Neural cell (in vitro differentiated cells): ENCODE measurements at regions not wholly inside any gene's neighbourhood (a gene's known extent, or its start where the extent isn't known, plus 50 kb on each side); places are given as distances from the start of the nearest gene placed in this dataset.

Source experiments
- H2AFZ ChIP-seq: fragments of 200-600, 300-800 bp; sonication (generic), shearing (Covaris generic); 2 replicates; pipeline ENCODE4 v1.6.0; 2014; ENCODE audit warnings: low read depth, mild to moderate bottlenecking, antibody characterized with exemption, low read length, moderate library complexity
- H3F3A ChIP-seq: fragments of 200-600 bp; shearing (Covaris generic); 2 replicates; pipeline ENCODE4 v1.6.1; 2016; ENCODE audit warnings: mild to moderate bottlenecking, moderate library complexity, mixed read lengths, antibody characterized with exemption, low read length; ENCODE audit not compliant: insufficient read depth, poor library complexity, severe bottlenecking
- H3K27ac ChIP-seq: fragments of 200-600, 300-800 bp; sonication (generic), shearing (Covaris generic); 2 replicates; pipeline ENCODE4 v1.5.1; 2014; ENCODE audit warnings: mild to moderate bottlenecking, low read length, moderate library complexity
- H3K27me3 ChIP-seq: fragments of 300-800, 200-600 bp; sonication (generic), shearing (Covaris generic); 2 replicates; pipeline ENCODE4 v1.6.0; 2014; ENCODE audit warnings: mild to moderate bottlenecking, low read depth, low read length, moderate library complexity; ENCODE audit not compliant: insufficient read depth
- H3K36me3 ChIP-seq: fragments of 300-800, 200-600 bp; sonication (generic), shearing (Covaris generic); 2 replicates; pipeline ENCODE4 v1.5.1; 2014; ENCODE audit warnings: mild to moderate bottlenecking, antibody characterized with exemption, low read length, moderate library complexity; ENCODE audit not compliant: insufficient read depth
- H3K4me2 ChIP-seq: fragments of 300-800, 200-600 bp; sonication (generic), shearing (Covaris generic); 2 replicates; pipeline ENCODE4 v1.6.0; 2014; ENCODE audit warnings: mild to moderate bottlenecking, low read length
- H3K4me3 ChIP-seq: fragments of 300-800, 200-600 bp; sonication (generic), shearing (Covaris generic); 2 replicates; pipeline ENCODE4 v1.5.1; 2014; ENCODE audit warnings: mild to moderate bottlenecking, low read length, moderate library complexity
- H3K79me2 ChIP-seq: fragments of 200-600 bp; shearing (Covaris generic); replicated peaks from 2 replicates; pipeline ENCODE4 v1.6.0; 2014; ENCODE audit warnings: mild to moderate bottlenecking, low read length, moderate library complexity; ENCODE audit not compliant: insufficient read depth
- H3K9ac ChIP-seq: fragments of 300-800, 200-600 bp; sonication (generic), shearing (Covaris generic); 2 replicates; pipeline ENCODE4 v1.6.1; 2016; ENCODE audit warnings: mild to moderate bottlenecking, low read length, mixed read lengths
- H3K9me2 ChIP-seq: fragments of 200-600 bp; shearing (Covaris generic); 2 replicates; pipeline ENCODE4 v1.6.1; 2016; ENCODE audit warnings: mild to moderate bottlenecking, low read length, mixed read lengths; ENCODE audit not compliant: insufficient read depth
- H3K9me3 ChIP-seq: fragments of 200-600, 300-800 bp; sonication (generic), shearing (Covaris generic); 2 replicates; pipeline ENCODE4 v1.6.1; 2016; ENCODE audit warnings: mild to moderate bottlenecking, mixed run types, low read length, moderate library complexity, mixed read lengths
- H4K20me1 ChIP-seq: fragments of 200-600 bp; shearing (Covaris generic); 2 replicates; pipeline ENCODE4 v1.6.1; 2016; ENCODE audit warnings: mild to moderate bottlenecking, mixed run types; ENCODE audit not compliant: insufficient read depth
- EP300 ChIP-seq: fragments of 450-650 bp; conservative IDR thresholded peaks from 2 replicates; pipeline ENCODE4 v1.6.1; 2014; ENCODE audit warnings: antibody characterized with exemption, mild to moderate bottlenecking, moderate library complexity; ENCODE audit not compliant: poor library complexity, severe bottlenecking
- EZH2 ChIP-seq: fragments of 200-600, 300-800 bp; shearing (Covaris generic), sonication (generic); IDR thresholded peaks from 2 replicates; pipeline ENCODE4 v1.6.1; 2014; ENCODE audit warnings: antibody characterized with exemption, low read length, borderline replicate concordance, mild to moderate bottlenecking; ENCODE audit not compliant: insufficient read depth, poor library complexity, severe bottlenecking
- MXI1 ChIP-seq: fragments of 450-650 bp; conservative IDR thresholded peaks from 2 replicates; pipeline ENCODE4 v1.6.1; 2014; ENCODE audit warnings: antibody characterized with exemption, mild to moderate bottlenecking; ENCODE audit not compliant: poor library complexity, severe bottlenecking
- POLR2AphosphoS5 ChIP-seq: IDR thresholded peaks from 2 replicates; pipeline ENCODE4 v1.6.1; 2012
- RAD21 ChIP-seq: fragments of 450-650 bp; conservative IDR thresholded peaks from 2 replicates; pipeline ENCODE4 v1.6.1; 2014; ENCODE audit warnings: antibody characterized with exemption, mild to moderate bottlenecking, moderate library complexity
- SMC3 ChIP-seq: fragments of 450-650 bp; conservative IDR thresholded peaks from 2 replicates; pipeline ENCODE4 v1.6.1; 2014; ENCODE audit warnings: antibody characterized with exemption, mild to moderate bottlenecking, moderate library complexity; ENCODE audit not compliant: poor library complexity
- TAF1 ChIP-seq: IDR thresholded peaks from 2 replicates; pipeline ENCODE4 v1.6.1; 2012; ENCODE audit warnings: low read depth
- TF ChIP-seq, protein P1 (sequence below): IDR thresholded peaks from 2 replicates; pipeline ENCODE4 v1.6.1; 2012; ENCODE audit warnings: borderline replicate concordance
- TF ChIP-seq, protein P2 (sequence below): fragments of 450-650 bp; IDR thresholded peaks from 2 replicates; pipeline ENCODE4 v1.5.1; 2014; ENCODE audit warnings: antibody characterized with exemption, mild to moderate bottlenecking, moderate library complexity; ENCODE audit not compliant: poor library complexity, severe bottlenecking

DNA sequence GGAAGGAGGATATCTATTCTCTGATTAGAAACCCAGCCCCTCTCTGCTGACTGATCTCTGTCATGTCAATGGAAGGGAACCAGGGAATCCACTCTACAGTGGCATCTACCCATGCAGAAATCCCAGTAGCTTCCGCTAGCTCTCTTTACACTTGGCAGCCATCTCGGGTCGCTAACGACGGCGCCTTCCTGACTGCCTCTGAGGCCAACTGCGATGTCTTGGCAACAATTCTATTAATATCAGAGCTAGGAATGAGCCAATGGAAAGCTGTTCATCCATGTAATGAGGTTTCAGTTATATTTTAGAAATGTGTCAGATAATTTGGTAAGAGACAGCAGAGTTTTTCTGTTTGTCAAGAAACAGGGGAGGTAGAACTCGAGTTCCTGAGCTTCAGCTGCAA is 67.6 kb upstream of the ATP10B start:
- no peak overlapping the region for H2AFZ ChIP-seq
- H3K9ac ChIP-seq: no peak overlapping the region
- H3K4me3 ChIP-seq: no peak overlapping the region
- H3K27me3 ChIP-seq: no peaks in the 10 kb centered on the region
- no peaks in the 10 kb centered on the region for H3K36me3 ChIP-seq
- H3K4me2 ChIP-seq: no peak overlapping the region
- no peaks in the 10 kb centered on the region for H3K9me2 ChIP-seq
- TF ChIP-seq MXI1 (no peak), EZH2 (no peak), POLR2AphosphoS5 (no peak), SMC3 (no peak), RAD21 (no peak), EP300 (no peak), TAF1 (no peak)
- TF ChIP-seq, protein P1, sequence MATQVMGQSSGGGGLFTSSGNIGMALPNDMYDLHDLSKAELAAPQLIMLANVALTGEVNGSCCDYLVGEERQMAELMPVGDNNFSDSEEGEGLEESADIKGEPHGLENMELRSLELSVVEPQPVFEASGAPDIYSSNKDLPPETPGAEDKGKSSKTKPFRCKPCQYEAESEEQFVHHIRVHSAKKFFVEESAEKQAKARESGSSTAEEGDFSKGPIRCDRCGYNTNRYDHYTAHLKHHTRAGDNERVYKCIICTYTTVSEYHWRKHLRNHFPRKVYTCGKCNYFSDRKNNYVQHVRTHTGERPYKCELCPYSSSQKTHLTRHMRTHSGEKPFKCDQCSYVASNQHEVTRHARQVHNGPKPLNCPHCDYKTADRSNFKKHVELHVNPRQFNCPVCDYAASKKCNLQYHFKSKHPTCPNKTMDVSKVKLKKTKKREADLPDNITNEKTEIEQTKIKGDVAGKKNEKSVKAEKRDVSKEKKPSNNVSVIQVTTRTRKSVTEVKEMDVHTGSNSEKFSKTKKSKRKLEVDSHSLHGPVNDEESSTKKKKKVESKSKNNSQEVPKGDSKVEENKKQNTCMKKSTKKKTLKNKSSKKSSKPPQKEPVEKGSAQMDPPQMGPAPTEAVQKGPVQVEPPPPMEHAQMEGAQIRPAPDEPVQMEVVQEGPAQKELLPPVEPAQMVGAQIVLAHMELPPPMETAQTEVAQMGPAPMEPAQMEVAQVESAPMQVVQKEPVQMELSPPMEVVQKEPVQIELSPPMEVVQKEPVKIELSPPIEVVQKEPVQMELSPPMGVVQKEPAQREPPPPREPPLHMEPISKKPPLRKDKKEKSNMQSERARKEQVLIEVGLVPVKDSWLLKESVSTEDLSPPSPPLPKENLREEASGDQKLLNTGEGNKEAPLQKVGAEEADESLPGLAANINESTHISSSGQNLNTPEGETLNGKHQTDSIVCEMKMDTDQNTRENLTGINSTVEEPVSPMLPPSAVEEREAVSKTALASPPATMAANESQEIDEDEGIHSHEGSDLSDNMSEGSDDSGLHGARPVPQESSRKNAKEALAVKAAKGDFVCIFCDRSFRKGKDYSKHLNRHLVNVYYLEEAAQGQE: no peak
- TF ChIP-seq, protein P2, sequence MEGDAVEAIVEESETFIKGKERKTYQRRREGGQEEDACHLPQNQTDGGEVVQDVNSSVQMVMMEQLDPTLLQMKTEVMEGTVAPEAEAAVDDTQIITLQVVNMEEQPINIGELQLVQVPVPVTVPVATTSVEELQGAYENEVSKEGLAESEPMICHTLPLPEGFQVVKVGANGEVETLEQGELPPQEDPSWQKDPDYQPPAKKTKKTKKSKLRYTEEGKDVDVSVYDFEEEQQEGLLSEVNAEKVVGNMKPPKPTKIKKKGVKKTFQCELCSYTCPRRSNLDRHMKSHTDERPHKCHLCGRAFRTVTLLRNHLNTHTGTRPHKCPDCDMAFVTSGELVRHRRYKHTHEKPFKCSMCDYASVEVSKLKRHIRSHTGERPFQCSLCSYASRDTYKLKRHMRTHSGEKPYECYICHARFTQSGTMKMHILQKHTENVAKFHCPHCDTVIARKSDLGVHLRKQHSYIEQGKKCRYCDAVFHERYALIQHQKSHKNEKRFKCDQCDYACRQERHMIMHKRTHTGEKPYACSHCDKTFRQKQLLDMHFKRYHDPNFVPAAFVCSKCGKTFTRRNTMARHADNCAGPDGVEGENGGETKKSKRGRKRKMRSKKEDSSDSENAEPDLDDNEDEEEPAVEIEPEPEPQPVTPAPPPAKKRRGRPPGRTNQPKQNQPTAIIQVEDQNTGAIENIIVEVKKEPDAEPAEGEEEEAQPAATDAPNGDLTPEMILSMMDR: no peak
- H3K9me3 ChIP-seq: no peaks in the 10 kb centered on the region
- H3F3A ChIP-seq: no peaks in the 10 kb centered on the region
- no peaks in the 10 kb centered on the region for H3K79me2 ChIP-seq
- H4K20me1 ChIP-seq: no peaks in the 10 kb centered on the region
- H3K27ac ChIP-seq: peak overlapping the region; percentile 52

DNA sequence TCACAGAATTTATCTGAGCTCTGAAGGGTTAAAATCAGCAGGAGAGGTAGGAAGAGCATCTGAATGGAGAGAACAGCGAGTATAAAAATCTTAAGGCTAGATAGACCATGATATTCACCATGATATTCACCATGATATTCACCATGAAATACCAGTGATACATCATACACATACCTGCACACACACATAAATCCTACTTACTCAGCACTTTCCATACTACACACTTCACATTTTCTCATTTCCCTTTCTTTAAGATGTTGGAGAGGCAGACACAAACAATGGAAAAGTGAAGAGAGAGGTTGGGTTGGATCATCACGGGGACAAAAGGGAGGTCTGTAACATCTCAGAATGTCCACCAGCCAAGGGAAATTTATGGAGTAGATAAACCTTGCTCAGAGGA is 66.4 kb upstream of the ATP10B start:
- Histone ChIP-seq H3K27ac (no peak overlapping the region), H3F3A (no peaks in the 10 kb centered on the region), H3K36me3 (no peaks in the 10 kb centered on the region), H3K9me2 (no peaks in the 10 kb centered on the region), H2AFZ (no peak overlapping the region), H3K79me2 (no peaks in the 10 kb centered on the region), H3K9ac (no peak overlapping the region), H3K4me3 (no peak overlapping the region), H3K27me3 (no peaks in the 10 kb centered on the region), H3K9me3 (no peaks in the 10 kb centered on the region), H4K20me1 (no peaks in the 10 kb centered on the region), H3K4me2 (no peak overlapping the region)
- TF ChIP-seq, protein P1: no peak
- TF ChIP-seq TAF1 (no peak), SMC3 (no peak), MXI1 (no peak)
- TF ChIP-seq, protein P2: no peak
